ENCODE measurements at regions not wholly inside any gene's neighbourhood (a gene's known extent, or its start where the extent isn't known, plus 50 kb on each side); places are given as distances from the start of the nearest gene placed in this dataset.

DNA sequence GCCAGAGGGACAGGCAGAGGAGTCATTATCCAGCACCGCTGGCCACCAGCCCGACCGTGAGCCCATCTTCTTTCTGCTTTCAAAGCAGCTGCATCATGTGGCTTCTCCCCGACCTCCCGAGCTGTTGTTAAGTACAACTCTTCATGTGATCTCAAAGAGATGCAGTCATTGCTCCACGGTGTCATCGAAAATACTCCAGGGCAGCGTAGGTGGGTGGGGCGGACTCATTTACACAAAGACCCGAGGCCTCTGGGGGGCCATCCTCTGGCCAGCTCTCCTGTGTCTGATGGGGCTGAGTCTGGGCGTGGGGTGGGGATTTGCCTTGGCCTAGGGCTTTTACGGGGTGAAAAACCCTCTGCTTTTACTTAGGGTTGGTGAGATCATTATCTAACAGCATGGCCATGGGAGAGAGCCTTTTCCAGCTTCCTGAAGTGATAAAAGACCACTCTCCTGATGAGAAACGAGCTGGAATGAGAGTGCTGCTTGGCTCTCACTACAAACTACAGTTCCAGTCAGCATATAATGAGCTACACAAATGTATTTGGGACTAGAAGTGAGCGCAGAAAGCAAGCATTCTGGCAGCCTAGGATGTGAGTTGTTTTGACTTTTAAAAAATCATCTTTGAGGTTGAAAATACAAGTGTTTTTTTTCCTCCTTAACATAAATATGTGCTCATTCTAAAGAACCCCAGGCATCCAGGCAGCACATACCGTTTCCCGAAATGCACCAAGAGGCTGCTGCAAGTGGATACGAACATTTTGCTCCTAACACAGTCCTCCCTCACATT is 165.0 kb downstream of the RHOU start:
- TF ChIP-seq CTCF (IDR thresholded peaks at IDR 0.05), result no peak
- no peak for TF ChIP-seq POLR2A (IDR thresholded peaks at IDR 0.05)
- TF ChIP-seq POLR2AphosphoS5 (IDR thresholded peaks at IDR 0.05), result peak in 1 of 3 donors; percentile 10

Measured in breast epithelium (tissue), 3 donors.